Renal pelvis (tissue), 1 donor: ENCODE measurements at regions not wholly inside any gene's neighbourhood (a gene's known extent, or its start where the extent isn't known, plus 50 kb on each side); places are given as distances from the start of the nearest gene placed in this dataset.
"Not testable (repeated sequence)": the region's sequence is repeated elsewhere in the genome, so short reads cannot be mapped to it uniquely, and the experiment has no call there.

Source experiments
- DNase-seq: peaks from one replicate; pipeline ENCODE4 v3.0.0-alpha.2; 2013

DNA sequence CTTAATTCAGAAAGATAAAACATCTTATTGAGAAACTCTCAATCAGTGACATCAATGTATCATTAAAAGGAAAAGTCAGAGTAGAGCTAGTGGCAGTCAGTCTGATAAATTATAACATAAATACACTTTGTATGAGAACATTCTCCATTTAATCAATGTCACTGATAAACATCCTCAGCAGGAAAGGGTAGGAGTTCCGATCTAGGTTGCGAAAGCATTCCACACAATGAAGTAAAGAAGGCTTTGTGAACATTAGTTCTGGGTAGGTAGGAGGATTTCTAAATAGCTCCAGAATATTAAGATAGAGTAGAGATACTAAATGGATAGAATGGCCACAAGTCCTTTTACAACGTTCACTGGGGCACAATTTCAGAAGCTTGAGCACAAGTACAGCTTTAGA lies 179.7 kb upstream of the MALRD1 start:
- no peak for DNase-seq

- DNase-seq, result no peak
Measured at GRCh38 chr10:18875477-18875876, 173.1 kb upstream of the MALRD1 start.

GRCh38 chr10:18879284-18879683 lies 169.3 kb upstream of the MALRD1 start:
- DNase-seq, result no peak

DNA sequence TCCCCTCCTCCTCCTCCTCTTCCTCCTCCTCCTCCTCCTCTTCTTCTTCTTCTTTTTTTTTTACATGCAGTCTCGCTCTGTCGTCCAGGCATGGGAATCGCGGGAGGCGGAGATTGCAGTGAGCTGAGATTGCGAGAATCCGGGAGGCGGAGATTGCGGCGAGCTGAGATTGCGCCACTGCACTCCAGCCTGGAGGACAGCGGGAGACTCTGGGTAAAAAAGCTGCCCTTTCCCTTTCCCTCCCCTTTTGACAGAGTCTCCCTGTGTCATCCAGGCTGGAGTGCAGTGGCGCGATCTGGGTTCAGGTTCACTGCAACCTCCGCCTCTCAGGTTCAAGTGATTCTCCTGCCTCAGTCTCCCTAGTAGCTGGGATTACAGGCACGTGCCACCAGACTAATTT lies 168.1 kb upstream of the MALRD1 start:
- DNase-seq, result no peak

- DNase-seq, result no peak
Measured at GRCh38 chr10:18886102-18886501, 162.5 kb upstream of the MALRD1 start.

- no peak for DNase-seq
Measured at GRCh38 chr10:18906636-18907035, 142.0 kb upstream of the MALRD1 start.

DNA sequence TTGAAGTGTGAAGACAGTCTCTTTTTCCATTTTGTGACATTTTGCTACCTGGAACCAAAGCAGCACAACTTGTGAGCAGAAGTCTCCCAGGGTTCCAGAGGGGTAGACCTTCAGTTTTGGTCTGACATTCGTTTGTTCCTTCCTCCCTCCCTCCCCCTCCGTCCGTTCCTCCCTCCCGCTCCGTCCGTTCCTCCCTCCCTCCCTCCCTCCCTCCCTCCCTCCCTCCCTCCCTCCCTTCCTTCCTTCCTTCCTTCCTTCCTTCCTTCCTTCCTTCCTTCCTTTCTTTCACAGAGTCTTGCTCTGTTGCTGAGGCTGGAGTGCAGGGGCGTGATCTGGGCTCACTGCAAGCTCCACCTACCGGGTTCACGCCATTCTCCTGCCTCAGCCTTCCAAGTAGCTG lies 131.2 kb upstream of the MALRD1 start:
- DNase-seq, result not testable (repeated sequence)

DNA sequence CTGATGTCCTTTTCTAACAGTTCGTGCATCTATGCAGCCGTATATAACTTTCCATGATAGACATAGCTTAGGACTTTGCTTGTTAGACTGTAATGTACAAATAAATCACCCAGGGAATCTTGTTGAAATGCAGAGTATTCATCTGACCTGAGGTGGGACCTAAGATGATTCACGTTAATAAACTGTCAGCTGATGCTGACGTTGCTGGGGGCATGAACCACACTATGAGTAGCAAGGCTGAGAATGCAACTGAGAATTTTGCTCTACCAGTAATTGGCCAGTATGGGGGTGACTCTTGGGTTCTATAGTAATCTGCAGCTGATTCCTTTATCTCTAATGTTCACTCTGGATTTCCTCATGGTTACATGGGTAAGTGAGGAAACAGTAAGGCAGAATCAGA lies 130.1 kb upstream of the MALRD1 start:
- no peak for DNase-seq

DNA sequence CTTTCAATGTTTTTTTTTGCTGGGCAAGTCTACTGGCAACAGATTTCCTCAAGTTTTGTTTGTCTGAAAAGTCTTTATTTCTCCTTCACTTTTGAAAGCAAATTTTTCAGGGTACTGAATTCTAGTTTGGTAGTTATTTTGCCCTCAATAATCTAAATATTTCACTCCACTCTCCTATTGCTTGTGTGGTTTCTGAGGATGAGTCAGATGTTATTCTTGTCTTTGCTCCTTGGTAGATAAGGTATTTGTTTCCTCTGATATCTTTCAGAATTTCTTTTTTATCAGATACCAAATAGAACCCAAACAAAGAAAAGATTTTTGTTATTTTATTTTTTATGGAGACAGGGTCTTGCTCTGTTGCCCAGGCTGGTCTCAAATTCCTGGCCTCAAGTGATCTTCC lies 99.2 kb upstream of the MALRD1 start:
- no peak for DNase-seq

- not testable (repeated sequence) for DNase-seq
Measured at GRCh38 chr10:18951072-18951823, 97.4 kb upstream of the MALRD1 start.

DNA sequence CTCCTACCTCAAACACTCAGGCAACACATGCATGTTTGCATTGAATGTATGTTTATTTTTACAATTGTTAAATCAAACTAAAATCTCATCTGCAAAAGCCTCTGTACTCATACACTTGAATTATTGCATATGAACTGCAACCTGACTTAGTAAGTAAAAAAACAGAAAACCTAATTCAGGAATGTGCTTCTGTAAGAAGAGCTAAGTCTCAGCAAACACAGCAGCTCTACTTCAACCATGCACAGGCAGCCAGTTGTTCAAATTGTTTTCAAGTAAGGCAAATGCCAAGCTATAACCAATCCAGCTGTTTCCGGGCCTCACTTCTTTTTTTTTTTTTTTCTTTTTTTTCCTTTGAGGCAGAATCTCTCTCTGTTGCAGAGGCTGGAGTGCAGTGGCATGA lies 93.5 kb upstream of the MALRD1 start:
- no peak for DNase-seq

DNA sequence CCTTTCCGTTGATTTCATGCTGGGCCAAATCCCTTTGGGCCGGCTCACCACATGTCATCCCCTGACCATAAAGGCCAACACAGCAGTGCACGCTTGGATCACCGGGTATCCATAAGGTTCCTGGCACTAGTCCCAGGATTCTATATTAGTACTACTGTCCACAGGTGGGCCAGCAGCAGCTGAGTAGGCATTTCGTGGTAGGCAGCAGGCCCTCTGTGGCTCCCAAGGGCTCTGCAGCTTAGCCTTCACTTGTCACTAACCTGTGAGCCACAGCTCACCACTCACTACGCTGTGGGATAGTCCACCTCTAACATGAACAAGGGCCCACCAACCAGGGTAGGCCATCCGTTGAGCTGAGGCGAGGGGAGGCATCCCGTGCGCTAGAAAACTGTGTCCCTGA lies 89.2 kb upstream of the MALRD1 start:
- no peak for DNase-seq

- no peak for DNase-seq
Measured at GRCh38 chr10:18960466-18961079, 88.0 kb upstream of the MALRD1 start.

GRCh38 chr10:18968159-18968558 lies 80.4 kb upstream of the MALRD1 start:
- DNase-seq, result no peak

- DNase-seq, result no peak
Measured at GRCh38 chr10:18976696-18977251, 71.8 kb upstream of the MALRD1 start.

DNA sequence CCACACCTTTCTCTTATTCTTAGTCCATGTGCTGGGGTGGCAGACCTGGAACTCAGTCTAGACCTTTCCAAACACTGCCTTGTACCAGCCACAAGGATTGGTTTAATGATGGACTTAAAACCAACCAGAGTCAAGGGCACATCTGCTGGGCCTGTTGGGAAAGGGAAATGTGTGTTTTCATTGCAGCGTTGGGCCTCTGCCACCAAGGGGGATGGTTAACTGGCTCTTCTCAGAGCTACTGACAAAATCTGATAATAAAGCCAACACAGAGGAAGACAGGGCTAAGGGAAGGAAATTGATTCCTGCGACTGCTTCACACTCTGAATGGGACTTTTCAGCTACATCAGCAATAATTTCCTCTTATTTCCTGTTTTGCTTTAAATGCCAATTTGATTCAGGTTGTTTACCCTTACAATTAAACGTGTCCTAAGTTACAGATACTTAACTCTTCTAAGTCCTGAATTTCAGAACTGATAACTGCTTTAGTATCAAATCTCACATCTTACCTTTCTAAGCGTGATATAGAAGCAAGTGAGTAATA lies 68.4 kb upstream of the MALRD1 start:
- DNase-seq, result no peak

DNA sequence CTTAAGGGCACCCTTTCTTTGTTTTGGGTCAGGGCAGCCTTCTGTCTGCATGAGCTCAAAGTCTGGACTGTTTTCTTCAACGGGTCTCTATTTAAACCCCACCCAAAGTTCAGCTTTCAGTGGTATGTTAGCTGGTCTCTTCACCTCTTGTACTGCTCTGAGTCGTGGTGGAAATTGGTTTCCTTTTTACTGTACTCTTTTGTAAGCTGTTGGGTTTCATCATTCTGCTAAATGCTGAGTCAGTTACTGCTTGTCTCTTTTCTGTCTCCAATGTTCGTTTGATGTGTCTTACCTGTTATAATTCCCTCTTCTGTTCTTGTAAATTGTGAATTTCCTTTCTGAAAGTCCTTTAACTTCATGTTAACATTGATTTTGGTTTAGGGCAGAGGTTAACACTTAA lies 64.1 kb upstream of the MALRD1 start:
- DNase-seq, result no peak

- DNase-seq, result no peak
Measured at GRCh38 chr10:18988338-18988737, 60.3 kb upstream of the MALRD1 start.
